ENCODE measurements at regions not wholly inside any gene's neighbourhood (a gene's known extent, or its start where the extent isn't known, plus 50 kb on each side); places are given as distances from the start of the nearest gene placed in this dataset.

GRCh38 chr12:14289601-14290000 lies 75.9 kb upstream of the ATF7IP start:
- Histone ChIP-seq H3K9ac (ENCODE audit: insufficient read depth, low read depth, low read length) (no peak overlapping the region), H3K79me2 (ENCODE audit: insufficient read depth, low read length) (no peaks in the 10 kb centered on the region), H4K20me1 (ENCODE audit: insufficient read depth, low read length) (no peaks in the 10 kb centered on the region), H3K36me3 (replicated peaks in 1 of 2; ENCODE audit: control insufficient read depth in 1 of 2, insufficient read depth in 2 of 2, low read length in 2 of 2) (no peaks in the 10 kb centered on the region), H3K4me3 (replicated peaks in 1 of 3; ENCODE audit: insufficient read depth in 1 of 3, low read depth in 2 of 3, low read length in 3 of 3) (no peak overlapping the region), H3K9me3 (ENCODE audit: low read length) (peaks cover 10% of the 10 kb centered on the region), H3K4me1 (ENCODE audit: insufficient read depth, low read length) (no peaks in the 10 kb centered on the region), H3K4me2 (ENCODE audit: low read depth, low read length) (no peak overlapping the region), H3K27me3 (ENCODE audit: control insufficient read depth in 1 of 2, insufficient read depth in 2 of 2, low read length in 2 of 2) (no peaks in the 10 kb centered on the region), H2AFZ (ENCODE audit: low read length) (no peak overlapping the region), H3K27ac (ENCODE audit: extremely low read length, insufficient read depth, low read length) (no peak overlapping the region)
- intact Hi-C loops (cut with micrococcal nuclease; ENCODE audit: unreplicated experiment) = no loop called here
- CTCF ChIA-PET (ENCODE audit: low intra/inter-chr PET ratio, low total read pairs) = no interaction called here
- TF ChIP-seq REPIN1 (CRISPR knock-in tag; IDR thresholded peaks at IDR 0.05; ENCODE audit: borderline replicate concordance, low read depth) (no peak), YY1 (IDR thresholded peaks at IDR 0.05; ENCODE audit: insufficient read depth, insufficient replicate concordance, low read depth, low read length) (no peak), ZFP62 (CRISPR knock-in tag; IDR thresholded peaks at IDR 0.05) (no peak), IKZF4 (CRISPR knock-in tag; IDR thresholded peaks at IDR 0.05; ENCODE audit: borderline replicate concordance, low read depth, not compliant biosample characterization) (no peak), ZC3H13 (CRISPR knock-in tag; IDR thresholded peaks at IDR 0.05) (no peak), ZC3H4 (CRISPR knock-in tag; IDR thresholded peaks at IDR 0.05; ENCODE audit: borderline replicate concordance) (no peak), BORCS8-MEF2B (CRISPR knock-in tag; IDR thresholded peaks at IDR 0.05) (no peak), GLI4 (CRISPR knock-in tag; IDR thresholded peaks at IDR 0.05; ENCODE audit: borderline replicate concordance) (no peak), SP4 (CRISPR knock-in tag; IDR thresholded peaks at IDR 0.05) (no peak)
- TF ChIP-seq, protein P1, sequence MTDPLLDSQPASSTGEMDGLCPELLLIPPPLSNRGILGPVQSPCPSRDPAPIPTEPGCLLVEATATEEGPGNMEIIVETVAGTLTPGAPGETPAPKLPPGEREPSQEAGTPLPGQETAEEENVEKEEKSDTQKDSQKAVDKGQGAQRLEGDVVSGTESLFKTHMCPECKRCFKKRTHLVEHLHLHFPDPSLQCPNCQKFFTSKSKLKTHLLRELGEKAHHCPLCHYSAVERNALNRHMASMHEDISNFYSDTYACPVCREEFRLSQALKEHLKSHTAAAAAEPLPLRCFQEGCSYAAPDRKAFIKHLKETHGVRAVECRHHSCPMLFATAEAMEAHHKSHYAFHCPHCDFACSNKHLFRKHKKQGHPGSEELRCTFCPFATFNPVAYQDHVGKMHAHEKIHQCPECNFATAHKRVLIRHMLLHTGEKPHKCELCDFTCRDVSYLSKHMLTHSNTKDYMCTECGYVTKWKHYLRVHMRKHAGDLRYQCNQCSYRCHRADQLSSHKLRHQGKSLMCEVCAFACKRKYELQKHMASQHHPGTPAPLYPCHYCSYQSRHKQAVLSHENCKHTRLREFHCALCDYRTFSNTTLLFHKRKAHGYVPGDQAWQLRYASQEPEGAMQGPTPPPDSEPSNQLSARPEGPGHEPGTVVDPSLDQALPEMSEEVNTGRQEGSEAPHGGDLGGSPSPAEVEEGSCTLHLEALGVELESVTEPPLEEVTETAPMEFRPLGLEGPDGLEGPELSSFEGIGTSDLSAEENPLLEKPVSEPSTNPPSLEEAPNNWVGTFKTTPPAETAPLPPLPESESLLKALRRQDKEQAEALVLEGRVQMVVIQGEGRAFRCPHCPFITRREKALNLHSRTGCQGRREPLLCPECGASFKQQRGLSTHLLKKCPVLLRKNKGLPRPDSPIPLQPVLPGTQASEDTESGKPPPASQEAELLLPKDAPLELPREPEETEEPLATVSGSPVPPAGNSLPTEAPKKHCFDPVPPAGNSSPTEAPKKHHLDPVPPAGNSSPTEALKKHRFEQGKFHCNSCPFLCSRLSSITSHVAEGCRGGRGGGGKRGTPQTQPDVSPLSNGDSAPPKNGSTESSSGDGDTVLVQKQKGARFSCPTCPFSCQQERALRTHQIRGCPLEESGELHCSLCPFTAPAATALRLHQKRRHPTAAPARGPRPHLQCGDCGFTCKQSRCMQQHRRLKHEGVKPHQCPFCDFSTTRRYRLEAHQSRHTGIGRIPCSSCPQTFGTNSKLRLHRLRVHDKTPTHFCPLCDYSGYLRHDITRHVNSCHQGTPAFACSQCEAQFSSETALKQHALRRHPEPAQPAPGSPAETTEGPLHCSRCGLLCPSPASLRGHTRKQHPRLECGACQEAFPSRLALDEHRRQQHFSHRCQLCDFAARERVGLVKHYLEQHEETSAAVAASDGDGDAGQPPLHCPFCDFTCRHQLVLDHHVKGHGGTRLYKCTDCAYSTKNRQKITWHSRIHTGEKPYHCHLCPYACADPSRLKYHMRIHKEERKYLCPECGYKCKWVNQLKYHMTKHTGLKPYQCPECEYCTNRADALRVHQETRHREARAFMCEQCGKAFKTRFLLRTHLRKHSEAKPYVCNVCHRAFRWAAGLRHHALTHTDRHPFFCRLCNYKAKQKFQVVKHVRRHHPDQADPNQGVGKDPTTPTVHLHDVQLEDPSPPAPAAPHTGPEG (CRISPR knock-in tag; IDR thresholded peaks at IDR 0.05) = no peak
- TF ChIP-seq, protein P2, sequence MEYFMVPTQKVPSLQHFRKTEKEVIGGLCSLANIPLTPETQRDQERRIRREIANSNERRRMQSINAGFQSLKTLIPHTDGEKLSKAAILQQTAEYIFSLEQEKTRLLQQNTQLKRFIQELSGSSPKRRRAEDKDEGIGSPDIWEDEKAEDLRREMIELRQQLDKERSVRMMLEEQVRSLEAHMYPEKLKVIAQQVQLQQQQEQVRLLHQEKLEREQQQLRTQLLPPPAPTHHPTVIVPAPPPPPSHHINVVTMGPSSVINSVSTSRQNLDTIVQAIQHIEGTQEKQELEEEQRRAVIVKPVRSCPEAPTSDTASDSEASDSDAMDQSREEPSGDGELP (IDR thresholded peaks at IDR 0.05; ENCODE audit: borderline replicate concordance, low read depth) = no peak
- ATAC-seq (no peak), DNase-seq (ENCODE audit: low spot score) (no peak), FAIRE-seq (no peak)
- WGBS (ENCODE audit: low lambda C conversion rate) = 49% methylated on average over 1 of the region's 1 CpG
- BruUV-seq (replicated peaks) = no TSS peak
- POLR2A ChIA-PET = no interaction called here
- in situ Hi-C loops (cut with HindIII; ENCODE audit: extremely low pct_ligation_motif_present, low pct_unique_long_range_greater_than_20kb) = no loop called here

All from HepG2 (cell line).